Activated T-helper 2 cell treated with anti-CD3 and anti-CD28 coated beads, Interferon-gamma antibody, Interleukin-2, Interleukin-4, amounts not matched to agents 10 μg/mL and 5 μg/mL and 100 μg/mL, durations not matched to agents 14 hours and 24 hours and 36 hours (primary cell): ENCODE measurements at regions not wholly inside any gene's neighbourhood (a gene's known extent, or its start where the extent isn't known, plus 50 kb on each side); places are given as distances from the start of the nearest gene placed in this dataset.

Source experiments
- DNase-seq: peaks from one replicate; pipeline ENCODE4 v3.0.0; 2021; ENCODE audit warnings: low spot score
- H3K27ac Mint-ChIP-seq: one replicate; pipeline ENCODE4 v1.8.0; 2021; ENCODE audit warnings: mixed read lengths
- H3K27me3 Mint-ChIP-seq: one replicate; pipeline ENCODE4 v1.8.0; 2021; ENCODE audit warnings: low read depth, mixed read lengths
- H3K36me3 Mint-ChIP-seq: one replicate; pipeline ENCODE4 v1.8.0; 2021; ENCODE audit warnings: low read depth, mixed read lengths
- H3K4me1 Mint-ChIP-seq: one replicate; pipeline ENCODE4 v1.8.0; 2021; ENCODE audit warnings: low read depth, mixed read lengths
- H3K4me3 Mint-ChIP-seq: one replicate; pipeline ENCODE4 v1.8.0; 2021; ENCODE audit warnings: low read depth, mild to moderate bottlenecking, moderate library complexity, mixed read lengths
- H3K9me3 Mint-ChIP-seq: one replicate; pipeline ENCODE4 v1.8.0; 2021; ENCODE audit warnings: mixed read lengths
- intact Hi-C: fragments of 100-400 bp; cut with micrococcal nuclease; formaldehyde crosslinking; loops from one replicate; pipeline ENCODE4 v1.15.1; 2023

DNA sequence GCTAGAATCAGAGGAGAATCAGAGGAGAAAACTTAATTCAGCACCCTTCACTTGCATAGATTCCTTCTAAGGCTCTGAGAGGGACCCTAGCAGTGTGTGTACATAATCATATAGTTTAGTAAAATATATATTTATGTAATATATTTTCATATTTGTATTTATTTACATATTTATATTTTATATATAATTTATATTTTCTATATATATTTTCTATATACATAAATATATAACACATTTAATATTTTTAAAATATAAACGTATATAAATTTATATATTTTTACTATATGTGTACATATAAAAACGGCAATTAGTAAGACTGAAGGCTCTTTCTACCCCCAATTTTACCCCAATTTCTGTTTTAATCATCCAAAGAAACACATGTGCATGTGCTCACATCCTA, 80.3 kb downstream of the NXPE2 start:
- H3K27me3 Mint-ChIP-seq = peaks cover 1% of the 10 kb centered on the region
- no peaks in the 10 kb centered on the region for H3K9me3 Mint-ChIP-seq
- H3K4me3 Mint-ChIP-seq = no peak overlapping the region
- intact Hi-C loops = no loop called here
- DNase-seq = no peak
- H3K27ac Mint-ChIP-seq = no peak overlapping the region
- no peaks in the 10 kb centered on the region for H3K4me1 Mint-ChIP-seq
- H3K36me3 Mint-ChIP-seq = no peaks in the 10 kb centered on the region

DNA sequence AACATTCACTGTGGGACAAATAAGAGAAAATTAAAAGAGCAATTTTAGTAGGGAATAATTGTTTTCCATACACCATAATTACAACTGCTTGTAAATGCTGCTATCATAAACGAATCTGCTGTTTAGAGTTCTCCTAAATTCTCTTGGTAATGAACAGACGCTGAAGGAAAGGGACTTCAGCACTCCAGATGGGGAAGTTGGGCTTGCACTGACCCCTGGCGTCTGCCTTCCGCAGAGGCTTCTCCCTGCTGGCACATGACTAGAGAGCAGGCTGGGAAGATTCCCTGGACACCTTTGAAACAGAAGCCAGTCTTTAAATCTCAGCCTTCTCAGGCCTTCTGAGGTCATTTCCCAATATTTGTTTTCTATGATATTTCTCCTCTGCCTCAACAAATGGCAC, 84.1 kb downstream of the NXPE2 start:
- Mint-ChIP-seq H3K9me3 (no peaks in the 10 kb centered on the region), H3K4me1 (no peaks in the 10 kb centered on the region), H3K36me3 (no peaks in the 10 kb centered on the region), H3K4me3 (no peak overlapping the region), H3K27ac (no peak overlapping the region), H3K27me3 (peaks cover 1% of the 10 kb centered on the region)
- intact Hi-C loops = loop anchor here (2.0 kb wide), 1 partner anchor 422 kb away; no protein-coding TSS in a partner anchor
- no peak for DNase-seq

GRCh38 chr11:114764563-114764962, 86.2 kb downstream of the NXPE2 start:
- intact Hi-C loops = no loop called here
- DNase-seq = no peak

GRCh38 chr11:114771172-114771571, 92.8 kb downstream of the NXPE2 start:
- intact Hi-C loops = loop anchor here (10.0 kb wide), 1 partner anchor 1454 kb away; no protein-coding TSS in a partner anchor
- no peaks in the 10 kb centered on the region for H3K4me1 Mint-ChIP-seq
- no peaks in the 10 kb centered on the region for H3K27me3 Mint-ChIP-seq
- no peaks in the 10 kb centered on the region for H3K36me3 Mint-ChIP-seq
- no peak overlapping the region for H3K27ac Mint-ChIP-seq
- no peak for DNase-seq
- H3K9me3 Mint-ChIP-seq = no peaks in the 10 kb centered on the region
- H3K4me3 Mint-ChIP-seq = no peak overlapping the region

More at GRCh38 chr11:114764563-114764962, 86.2 kb downstream of the NXPE2 start:
- Mint-ChIP-seq H3K9me3 (no peaks in the 10 kb centered on the region), H3K27me3 (no peaks in the 10 kb centered on the region), H3K36me3 (no peaks in the 10 kb centered on the region), H3K4me3 (no peak overlapping the region), H3K4me1 (no peaks in the 10 kb centered on the region), H3K27ac (no peak overlapping the region)

GRCh38 chr11:114773541-114774338, 95.4 kb downstream of the NXPE2 start:
- no peaks in the 10 kb centered on the region for H3K9me3 Mint-ChIP-seq
- no peak overlapping the region for H3K4me3 Mint-ChIP-seq
- no peaks in the 10 kb centered on the region for H3K36me3 Mint-ChIP-seq
- H3K27me3 Mint-ChIP-seq = no peaks in the 10 kb centered on the region
- no peak for DNase-seq
- H3K4me1 Mint-ChIP-seq = peaks cover 3% of the 10 kb centered on the region
- H3K27ac Mint-ChIP-seq = no peak overlapping the region
- intact Hi-C loops = loop anchor here (10.0 kb wide), 1 partner anchor 1451 kb away; no protein-coding TSS in a partner anchor

- intact Hi-C loops = loop anchor here (10.0 kb wide), 1 partner anchor 1450 kb away; no protein-coding TSS in a partner anchor
- H3K27ac Mint-ChIP-seq = no peak overlapping the region
- H3K4me1 Mint-ChIP-seq = peaks cover 3% of the 10 kb centered on the region
- H3K27me3 Mint-ChIP-seq = no peaks in the 10 kb centered on the region
- no peaks in the 10 kb centered on the region for H3K36me3 Mint-ChIP-seq
- H3K9me3 Mint-ChIP-seq = no peaks in the 10 kb centered on the region
- H3K4me3 Mint-ChIP-seq = no peak overlapping the region
- DNase-seq = no peak
Observed at GRCh38 chr11:114774599-114775361, 96.5 kb downstream of the NXPE2 start.

GRCh38 chr11:114775875-114776621, 97.7 kb downstream of the NXPE2 start:
- Mint-ChIP-seq H3K36me3 (no peaks in the 10 kb centered on the region), H3K9me3 (no peaks in the 10 kb centered on the region), H3K27me3 (no peaks in the 10 kb centered on the region), H3K4me3 (no peak overlapping the region), H3K27ac (no peak overlapping the region), H3K4me1 (peaks cover 8% of the 10 kb centered on the region)
- no peak for DNase-seq
- intact Hi-C loops = loop anchor here (10.0 kb wide), 1 partner anchor 1449 kb away; no protein-coding TSS in a partner anchor

- no peaks in the 10 kb centered on the region for H3K36me3 Mint-ChIP-seq
- intact Hi-C loops = loop anchor here (10.0 kb wide), 1 partner anchor 1448 kb away; no protein-coding TSS in a partner anchor
Observed at GRCh38 chr11:114776956-114777355, 98.6 kb downstream of the NXPE2 start.

GRCh38 chr11:114779189-114779588, 100.9 kb downstream of the NXPE2 start:
- Mint-ChIP-seq H3K27ac (no peak overlapping the region), H3K27me3 (no peaks in the 10 kb centered on the region), H3K4me1 (peaks cover 8% of the 10 kb centered on the region), H3K4me3 (no peak overlapping the region), H3K9me3 (no peaks in the 10 kb centered on the region), H3K36me3 (no peaks in the 10 kb centered on the region)
- intact Hi-C loops = loop anchor here (10.0 kb wide), 1 partner anchor 1446 kb away; no protein-coding TSS in a partner anchor
- no peak for DNase-seq

More at GRCh38 chr11:114776956-114777355, 98.6 kb downstream of the NXPE2 start:
- Mint-ChIP-seq H3K9me3 (no peaks in the 10 kb centered on the region), H3K4me3 (no peak overlapping the region), H3K4me1 (peaks cover 8% of the 10 kb centered on the region), H3K27ac (no peak overlapping the region), H3K27me3 (no peaks in the 10 kb centered on the region)
- DNase-seq = no peak

DNA sequence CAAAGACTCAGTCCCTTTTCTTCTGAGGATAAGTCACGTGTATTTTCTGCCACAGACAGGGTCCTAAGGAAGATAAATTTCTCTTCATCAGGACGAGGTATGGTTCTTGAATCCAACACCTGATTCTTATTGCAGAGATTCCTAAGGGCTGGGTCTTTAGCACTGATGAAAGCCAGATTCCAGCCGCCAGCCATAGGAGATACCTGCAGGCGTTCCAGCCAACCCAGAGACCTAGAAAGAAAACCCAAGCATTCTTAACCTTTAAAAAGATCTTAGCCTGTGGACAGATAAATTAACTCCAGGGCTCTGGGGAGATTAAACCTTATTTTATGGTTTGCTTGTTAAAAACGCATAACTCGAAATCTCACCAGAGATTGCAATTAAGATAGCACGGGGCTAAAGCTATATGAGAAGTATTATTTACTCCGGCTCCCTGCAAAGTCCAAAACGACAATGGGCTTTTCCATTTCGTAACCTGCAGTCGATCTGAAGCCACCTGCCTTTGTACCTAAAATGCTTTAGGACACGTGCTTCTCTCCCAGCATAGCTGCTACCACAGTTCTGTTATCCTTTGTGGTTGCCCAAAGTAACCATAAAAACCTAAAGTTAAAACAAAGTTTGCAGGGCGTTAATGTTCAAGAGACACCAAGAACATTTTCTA, 104.5 kb downstream of the NXPE2 start:
- H3K27ac Mint-ChIP-seq = no peak overlapping the region

DNA sequence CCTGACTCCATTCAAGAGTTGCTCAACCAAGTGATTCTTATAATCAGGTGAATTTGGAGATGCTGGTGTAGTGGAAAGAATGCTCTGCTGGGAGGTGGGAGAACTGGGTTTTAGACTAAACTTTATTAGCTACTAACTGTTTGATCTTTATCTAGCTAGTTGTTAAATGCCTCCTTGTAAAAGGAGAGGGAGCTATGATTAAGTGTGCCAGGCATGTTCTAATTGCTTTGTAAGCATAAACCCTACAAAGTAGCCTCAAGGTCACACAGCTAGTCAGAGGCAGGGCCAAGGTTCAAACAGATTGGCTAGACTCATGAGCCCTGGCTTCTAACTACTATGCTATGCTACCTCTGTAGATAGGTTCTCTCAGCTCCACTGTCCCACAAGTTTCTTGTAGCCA, 105.5 kb downstream of the NXPE2 start:
- H3K4me1 Mint-ChIP-seq = peaks cover 5% of the 10 kb centered on the region
- H3K4me3 Mint-ChIP-seq = no peak overlapping the region
- no peak for DNase-seq
- no peaks in the 10 kb centered on the region for H3K36me3 Mint-ChIP-seq
- H3K27ac Mint-ChIP-seq = no peak overlapping the region
- no peaks in the 10 kb centered on the region for H3K27me3 Mint-ChIP-seq
- intact Hi-C loops = no loop called here
- no peaks in the 10 kb centered on the region for H3K9me3 Mint-ChIP-seq

More for the DNA sequence above, 104.5 kb downstream of the NXPE2 start:
- no peaks in the 10 kb centered on the region for H3K27me3 Mint-ChIP-seq
- peaks cover 5% of the 10 kb centered on the region for H3K4me1 Mint-ChIP-seq
- H3K9me3 Mint-ChIP-seq = no peaks in the 10 kb centered on the region
- no peak for DNase-seq
- intact Hi-C loops = no loop called here
- no peak overlapping the region for H3K4me3 Mint-ChIP-seq
- no peaks in the 10 kb centered on the region for H3K36me3 Mint-ChIP-seq

DNA sequence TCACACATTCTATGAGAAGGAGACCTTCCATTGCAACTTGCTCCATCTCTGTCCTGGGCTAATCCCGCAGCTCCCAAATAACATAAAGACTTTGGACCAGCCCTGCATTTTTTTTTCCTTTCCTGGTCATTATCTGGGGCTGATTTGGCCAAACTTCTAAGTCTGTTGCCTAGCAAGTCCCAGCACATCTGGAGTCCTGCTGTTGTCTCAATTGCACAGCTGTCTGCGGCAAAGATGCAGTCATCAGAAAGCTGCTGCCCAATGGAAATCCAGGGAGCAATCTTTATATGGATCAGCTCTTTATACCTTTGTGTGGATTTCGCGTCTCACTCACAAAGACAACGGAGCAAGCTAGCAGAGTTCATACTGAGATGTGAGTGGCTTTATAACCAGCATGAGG, 105.9 kb downstream of the NXPE2 start:
- no peaks in the 10 kb centered on the region for H3K36me3 Mint-ChIP-seq
- no peak overlapping the region for H3K4me3 Mint-ChIP-seq
- DNase-seq = no peak
- H3K4me1 Mint-ChIP-seq = peaks cover 5% of the 10 kb centered on the region
- intact Hi-C loops = no loop called here
- no peak overlapping the region for H3K27ac Mint-ChIP-seq
- no peaks in the 10 kb centered on the region for H3K9me3 Mint-ChIP-seq
- no peaks in the 10 kb centered on the region for H3K27me3 Mint-ChIP-seq
